ENCODE measurements at regions not wholly inside any gene's neighbourhood (a gene's known extent, or its start where the extent isn't known, plus 50 kb on each side); places are given as distances from the start of the nearest gene placed in this dataset.

- DNase-seq (ENCODE audit: low read depth) = no peak
- TF ChIP-seq, protein P1, sequence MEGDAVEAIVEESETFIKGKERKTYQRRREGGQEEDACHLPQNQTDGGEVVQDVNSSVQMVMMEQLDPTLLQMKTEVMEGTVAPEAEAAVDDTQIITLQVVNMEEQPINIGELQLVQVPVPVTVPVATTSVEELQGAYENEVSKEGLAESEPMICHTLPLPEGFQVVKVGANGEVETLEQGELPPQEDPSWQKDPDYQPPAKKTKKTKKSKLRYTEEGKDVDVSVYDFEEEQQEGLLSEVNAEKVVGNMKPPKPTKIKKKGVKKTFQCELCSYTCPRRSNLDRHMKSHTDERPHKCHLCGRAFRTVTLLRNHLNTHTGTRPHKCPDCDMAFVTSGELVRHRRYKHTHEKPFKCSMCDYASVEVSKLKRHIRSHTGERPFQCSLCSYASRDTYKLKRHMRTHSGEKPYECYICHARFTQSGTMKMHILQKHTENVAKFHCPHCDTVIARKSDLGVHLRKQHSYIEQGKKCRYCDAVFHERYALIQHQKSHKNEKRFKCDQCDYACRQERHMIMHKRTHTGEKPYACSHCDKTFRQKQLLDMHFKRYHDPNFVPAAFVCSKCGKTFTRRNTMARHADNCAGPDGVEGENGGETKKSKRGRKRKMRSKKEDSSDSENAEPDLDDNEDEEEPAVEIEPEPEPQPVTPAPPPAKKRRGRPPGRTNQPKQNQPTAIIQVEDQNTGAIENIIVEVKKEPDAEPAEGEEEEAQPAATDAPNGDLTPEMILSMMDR (IDR thresholded peaks at IDR 0.05; ENCODE audit: low read depth, low read length, missing control alignments) = no peak
- no peak overlapping the region for H3K4me3 ChIP-seq (ENCODE audit: low read depth, low read length)
- in situ Hi-C loops (cut with HindIII; ENCODE audit: low sequenced_read_pairs) = no loop called here
Measured at GRCh38 chr6:84340422-84340821, 113.0 kb upstream of the CEP162 start.

DNA sequence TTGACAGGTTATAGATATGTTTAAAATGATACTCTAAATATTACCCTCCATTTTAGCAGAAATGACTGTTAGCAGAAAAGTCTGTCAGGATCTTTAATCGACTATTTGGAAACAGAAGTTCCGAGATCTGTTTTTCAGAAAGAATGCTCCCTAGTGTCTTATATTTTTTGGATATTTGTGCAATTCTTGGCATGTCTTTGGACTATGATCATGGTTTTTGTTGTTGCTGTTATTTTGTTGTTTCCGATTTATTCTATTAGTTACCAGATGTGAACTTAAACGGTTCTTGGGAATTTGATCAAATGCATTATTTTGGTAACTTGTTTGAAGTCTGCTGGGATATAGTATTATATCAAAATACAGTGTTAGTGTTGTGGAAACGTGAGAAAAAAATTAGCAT is 106.4 kb upstream of the CEP162 start:
- DNase-seq (ENCODE audit: low read depth) = no peak
- no peak overlapping the region for H3K4me3 ChIP-seq (ENCODE audit: low read depth, low read length)
- in situ Hi-C loops (cut with HindIII; ENCODE audit: low sequenced_read_pairs) = no loop called here
- TF ChIP-seq, protein P1 (IDR thresholded peaks at IDR 0.05; ENCODE audit: low read depth, low read length, missing control alignments) = no peak

GRCh38 chr6:84332139-84333034 is 104.9 kb upstream of the CEP162 start:
- TF ChIP-seq, protein P1 (IDR thresholded peaks at IDR 0.05; ENCODE audit: low read depth, low read length, missing control alignments) = no peak
- in situ Hi-C loops (cut with HindIII; ENCODE audit: low sequenced_read_pairs) = no loop called here
- DNase-seq (ENCODE audit: low read depth) = no peak

DNA sequence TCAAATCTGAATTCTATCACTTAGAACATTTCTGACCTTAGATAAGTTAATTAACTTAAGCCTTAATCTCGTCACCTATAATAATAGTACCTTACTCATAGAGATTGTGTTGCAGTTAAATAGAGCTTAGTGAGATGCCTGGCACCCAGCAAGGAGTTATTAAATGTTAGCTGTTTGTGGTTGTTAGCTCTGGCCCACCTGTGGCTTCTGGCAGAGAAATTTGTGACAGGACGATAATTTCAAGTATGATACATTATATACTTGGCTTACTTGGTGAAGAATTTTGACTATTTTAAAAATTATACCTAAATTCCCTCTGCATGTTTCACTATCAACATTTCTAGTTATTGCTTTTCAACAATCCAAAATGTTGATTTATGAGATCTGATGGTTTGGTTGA is 102.9 kb upstream of the CEP162 start:
- H3K4me3 ChIP-seq (ENCODE audit: low read depth, low read length) = no peak overlapping the region
- TF ChIP-seq, protein P1 (IDR thresholded peaks at IDR 0.05; ENCODE audit: low read depth, low read length, missing control alignments) = no peak
- no peak for DNase-seq (ENCODE audit: low read depth)
- in situ Hi-C loops (cut with HindIII; ENCODE audit: low sequenced_read_pairs) = no loop called here

More at GRCh38 chr6:84332139-84333034, 104.9 kb upstream of the CEP162 start:
- no peak overlapping the region for H3K4me3 ChIP-seq (ENCODE audit: low read depth, low read length)

DNA sequence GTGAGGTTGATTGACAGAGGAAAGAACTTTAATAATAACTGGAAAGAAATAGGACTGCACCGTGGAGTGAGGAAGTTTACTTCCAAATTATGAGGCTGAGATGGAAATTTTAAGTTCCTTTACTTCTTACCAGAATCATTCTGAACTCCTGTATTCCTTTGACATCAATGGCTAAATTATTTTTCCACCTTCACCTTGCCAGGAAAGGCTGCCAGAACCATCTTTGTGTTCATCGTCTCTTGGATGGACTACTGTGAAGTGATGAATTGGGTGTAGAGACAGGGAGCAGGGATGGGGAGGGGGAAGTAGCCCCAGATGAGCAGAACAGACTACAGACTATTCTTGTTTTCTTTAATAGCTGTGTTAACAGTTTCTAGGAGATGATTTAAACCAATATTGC is 102.1 kb upstream of the CEP162 start:
- no peak overlapping the region for H3K4me3 ChIP-seq (ENCODE audit: low read depth, low read length)
- no peak for DNase-seq (ENCODE audit: low read depth)
- in situ Hi-C loops (cut with HindIII; ENCODE audit: low sequenced_read_pairs) = no loop called here
- TF ChIP-seq, protein P1 (IDR thresholded peaks at IDR 0.05; ENCODE audit: low read depth, low read length, missing control alignments) = no peak

- TF ChIP-seq, protein P1 (IDR thresholded peaks at IDR 0.05; ENCODE audit: low read depth, low read length, missing control alignments) = no peak
- H3K4me3 ChIP-seq (ENCODE audit: low read depth, low read length) = no peak overlapping the region
- no peak for DNase-seq (ENCODE audit: low read depth)
- in situ Hi-C loops (cut with HindIII; ENCODE audit: low sequenced_read_pairs) = no loop called here
Measured at GRCh38 chr6:84329077-84329476, 101.6 kb upstream of the CEP162 start.
